NCI-H524 treated with DMSO at 0.1 percent for 48 hours (cell line): ENCODE measurements at regions not wholly inside any gene's neighbourhood (a gene's known extent, or its start where the extent isn't known, plus 50 kb on each side); places are given as distances from the start of the nearest gene placed in this dataset.
"Not testable (repeated sequence)": the region's sequence is repeated elsewhere in the genome, so short reads cannot be mapped to it uniquely, and the experiment has no call there.

Source experiments
- DNase-seq: peaks from one replicate; lab custom pipeline; 2025; lab: John Stamatoyannopoulos, UW

- DNase-seq, result no peak
Observed at GRCh38 chrX:28189011-28189410, 207.8 kb upstream of the DCAF8L1 start.

- DNase-seq, result no peak
Observed at GRCh38 chrX:28188526-28188925, 207.3 kb upstream of the DCAF8L1 start.

- DNase-seq, result no peak
Observed at GRCh38 chrX:28180096-28180495, 198.8 kb upstream of the DCAF8L1 start.

- DNase-seq, result no peak
Observed at GRCh38 chrX:28178206-28178605, 197.0 kb upstream of the DCAF8L1 start.

- DNase-seq, result no peak
Observed at GRCh38 chrX:28177202-28177601, 196.0 kb upstream of the DCAF8L1 start.

GRCh38 chrX:28170713-28171112 is 189.5 kb upstream of the DCAF8L1 start:
- no peak for DNase-seq

GRCh38 chrX:28158019-28158777 is 176.9 kb upstream of the DCAF8L1 start:
- DNase-seq, result no peak

GRCh38 chrX:28152263-28152662 is 171.0 kb upstream of the DCAF8L1 start:
- not testable (repeated sequence) for DNase-seq

GRCh38 chrX:28135378-28136047 is 154.3 kb upstream of the DCAF8L1 start:
- DNase-seq, result no peak

GRCh38 chrX:28133763-28134162 is 152.5 kb upstream of the DCAF8L1 start:
- no peak for DNase-seq

GRCh38 chrX:28127662-28128061 is 146.4 kb upstream of the DCAF8L1 start:
- no peak for DNase-seq

GRCh38 chrX:28126886-28127285 is 145.6 kb upstream of the DCAF8L1 start:
- DNase-seq, result no peak

GRCh38 chrX:28124416-28124815 is 143.2 kb upstream of the DCAF8L1 start:
- no peak for DNase-seq

GRCh38 chrX:28120580-28121245 is 139.5 kb upstream of the DCAF8L1 start:
- DNase-seq, result not testable (repeated sequence)

- DNase-seq, result no peak
Observed at GRCh38 chrX:28120072-28120471, 138.8 kb upstream of the DCAF8L1 start.

GRCh38 chrX:28108186-28108945 is 127.1 kb upstream of the DCAF8L1 start:
- no peak for DNase-seq

- no peak for DNase-seq
Observed at GRCh38 chrX:28099166-28099565, 117.9 kb upstream of the DCAF8L1 start.

- DNase-seq, result no peak
Observed at GRCh38 chrX:28085653-28086052, 104.4 kb upstream of the DCAF8L1 start.

- DNase-seq, result no peak
Observed at GRCh38 chrX:28058901-28059300, 77.7 kb upstream of the DCAF8L1 start.

- DNase-seq, result no peak
Observed at GRCh38 chrX:28042826-28043564, 61.7 kb upstream of the DCAF8L1 start.

GRCh38 chrX:28042260-28042659 is 61.0 kb upstream of the DCAF8L1 start:
- DNase-seq, result no peak

- no peak for DNase-seq
Observed at GRCh38 chrX:28039258-28039657, 58.0 kb upstream of the DCAF8L1 start.
